GM12874 (cell line): ENCODE measurements at regions not wholly inside any gene's neighbourhood (a gene's known extent, or its start where the extent isn't known, plus 50 kb on each side); places are given as distances from the start of the nearest gene placed in this dataset.

Source experiments
- TF ChIP-seq, protein P1 (sequence below): IDR thresholded peaks from 2 replicates; pipeline ENCODE4 v1.5.1; 2011; ENCODE audit warnings: low read depth, mild to moderate bottlenecking, control low read depth, low read length, moderate library complexity; ENCODE audit not compliant: insufficient read depth

DNA sequence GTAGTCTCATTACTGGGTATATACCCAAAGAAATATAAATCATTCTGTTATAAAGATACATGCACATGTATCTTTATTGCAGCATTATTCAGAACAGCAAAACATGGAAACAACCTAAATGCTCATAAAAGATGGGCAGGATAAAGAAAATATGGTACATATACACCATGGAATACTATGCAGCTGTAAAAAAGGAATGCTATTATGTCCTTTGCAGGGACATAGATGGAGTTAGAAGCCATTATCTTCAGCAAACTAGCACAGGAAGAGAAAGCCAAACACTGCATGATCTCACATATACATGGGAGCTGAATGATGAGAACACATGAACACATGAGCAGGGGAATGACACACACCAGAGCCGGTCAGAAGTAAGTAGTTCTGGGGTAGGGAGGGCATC lies 297.4 kb upstream of the GLI3 start:
- TF ChIP-seq, protein P1, sequence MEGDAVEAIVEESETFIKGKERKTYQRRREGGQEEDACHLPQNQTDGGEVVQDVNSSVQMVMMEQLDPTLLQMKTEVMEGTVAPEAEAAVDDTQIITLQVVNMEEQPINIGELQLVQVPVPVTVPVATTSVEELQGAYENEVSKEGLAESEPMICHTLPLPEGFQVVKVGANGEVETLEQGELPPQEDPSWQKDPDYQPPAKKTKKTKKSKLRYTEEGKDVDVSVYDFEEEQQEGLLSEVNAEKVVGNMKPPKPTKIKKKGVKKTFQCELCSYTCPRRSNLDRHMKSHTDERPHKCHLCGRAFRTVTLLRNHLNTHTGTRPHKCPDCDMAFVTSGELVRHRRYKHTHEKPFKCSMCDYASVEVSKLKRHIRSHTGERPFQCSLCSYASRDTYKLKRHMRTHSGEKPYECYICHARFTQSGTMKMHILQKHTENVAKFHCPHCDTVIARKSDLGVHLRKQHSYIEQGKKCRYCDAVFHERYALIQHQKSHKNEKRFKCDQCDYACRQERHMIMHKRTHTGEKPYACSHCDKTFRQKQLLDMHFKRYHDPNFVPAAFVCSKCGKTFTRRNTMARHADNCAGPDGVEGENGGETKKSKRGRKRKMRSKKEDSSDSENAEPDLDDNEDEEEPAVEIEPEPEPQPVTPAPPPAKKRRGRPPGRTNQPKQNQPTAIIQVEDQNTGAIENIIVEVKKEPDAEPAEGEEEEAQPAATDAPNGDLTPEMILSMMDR: no peak

GRCh38 chr7:42527004-42527403 lies 290.0 kb upstream of the GLI3 start:
- TF ChIP-seq, protein P1: no peak

- TF ChIP-seq, protein P1: no peak
Observed at GRCh38 chr7:42522227-42522991, 285.4 kb upstream of the GLI3 start.

- TF ChIP-seq, protein P1: no peak
Observed at GRCh38 chr7:42511027-42511426, 274.0 kb upstream of the GLI3 start.

GRCh38 chr7:42506097-42506496 lies 269.1 kb upstream of the GLI3 start:
- TF ChIP-seq, protein P1: no peak

DNA sequence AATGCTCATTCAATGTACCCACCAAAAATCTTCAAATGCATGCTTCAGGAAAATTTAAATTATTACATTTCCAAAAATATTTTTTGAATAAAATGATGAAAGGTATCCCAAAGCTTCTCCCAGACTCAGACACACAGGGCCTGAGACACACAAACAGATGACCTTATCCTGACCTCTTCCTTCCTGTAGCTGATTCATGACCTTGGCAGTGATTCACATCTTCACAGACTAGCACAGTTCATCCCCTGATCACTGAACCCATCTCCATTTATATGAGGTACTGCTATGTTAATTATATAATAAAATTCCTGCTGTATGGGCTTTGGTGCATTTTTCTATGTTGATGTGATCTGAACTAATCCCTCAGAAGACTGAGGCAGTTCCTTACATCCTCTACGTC lies 265.0 kb upstream of the GLI3 start:
- TF ChIP-seq, protein P1: no peak

DNA sequence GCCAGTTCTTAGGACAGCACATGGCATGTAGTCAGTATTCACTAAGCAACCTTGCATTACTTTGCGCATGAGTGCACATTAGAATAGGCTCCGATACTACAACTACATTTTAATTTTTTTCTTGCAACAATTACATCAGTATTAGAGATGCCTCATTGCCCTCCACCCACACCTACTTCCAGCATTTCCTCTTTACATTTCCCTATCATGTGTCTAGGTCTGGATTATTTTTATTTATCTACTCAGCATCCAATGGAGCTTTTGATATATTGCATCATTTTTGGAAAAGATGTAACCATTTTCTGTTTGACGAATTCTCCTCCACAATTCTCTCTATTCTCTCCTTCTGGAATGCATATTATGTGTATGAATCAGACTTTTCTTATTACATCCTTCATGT lies 258.2 kb upstream of the GLI3 start:
- TF ChIP-seq, protein P1: no peak
